Activated naive CD8-positive, alpha-beta T cell treated with anti-CD3 and anti-CD28 coated beads, Interleukin-2, amount 50 U/mL, for 24 hours (primary cell): ENCODE measurements at regions not wholly inside any gene's neighbourhood (a gene's known extent, or its start where the extent isn't known, plus 50 kb on each side); places are given as distances from the start of the nearest gene placed in this dataset.
A peak's percentile ranks its signal among the peaks of the same experiment; 100 is the strongest.

Source experiments
- ATAC-seq: fragments of 150-1000 bp; cut with Tn5 transposase; one replicate; pipeline ENCODE4 v1.10.0; 2021
- DNase-seq: peaks from one replicate; pipeline ENCODE4 v3.0.0; 2021
- H3K27ac Mint-ChIP-seq: one replicate; pipeline ENCODE4 v1.8.0; 2021; ENCODE audit warnings: mild to moderate bottlenecking, mixed read lengths
- H3K27me3 Mint-ChIP-seq: one replicate; pipeline ENCODE4 v1.8.0; 2021; ENCODE audit warnings: mixed read lengths
- H3K36me3 Mint-ChIP-seq: one replicate; pipeline ENCODE4 v1.8.0; 2021; ENCODE audit warnings: low read depth, mixed read lengths
- H3K4me1 Mint-ChIP-seq: one replicate; pipeline ENCODE4 v1.8.0; 2021; ENCODE audit warnings: mixed read lengths
- H3K4me3 Mint-ChIP-seq: one replicate; pipeline ENCODE4 v1.8.0; 2021; ENCODE audit warnings: mild to moderate bottlenecking, moderate library complexity, mixed read lengths
- H3K9me3 Mint-ChIP-seq: one replicate; pipeline ENCODE4 v1.8.0; 2021; ENCODE audit warnings: mixed read lengths

DNA sequence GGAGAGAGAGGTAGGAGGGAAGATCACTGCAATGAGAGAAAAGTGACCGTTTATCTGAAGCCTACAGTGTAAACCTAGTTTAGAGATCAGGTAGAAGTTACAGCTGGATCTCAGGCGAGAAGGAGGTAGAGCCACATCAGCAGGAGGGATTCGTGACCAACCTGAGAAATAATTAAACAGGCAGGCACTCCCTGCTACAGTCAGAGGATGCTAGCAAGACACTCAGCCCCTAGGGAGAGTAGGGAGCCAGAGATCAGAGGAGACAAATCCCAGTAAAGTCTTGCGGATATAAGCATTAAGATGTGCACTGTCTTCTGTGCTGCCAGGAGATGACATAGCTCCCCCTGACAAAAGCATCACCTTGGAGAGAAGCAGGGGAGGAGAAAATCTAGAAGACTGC is 629.1 kb upstream of the SLC39A10 start:
- H3K27me3 Mint-ChIP-seq, result no peaks in the 10 kb centered on the region
- H3K9me3 Mint-ChIP-seq, result no peaks in the 10 kb centered on the region
- no peak overlapping the region for H3K27ac Mint-ChIP-seq
- DNase-seq (no peak), ATAC-seq (no peak)
- no peak overlapping the region for H3K4me3 Mint-ChIP-seq
- H3K36me3 Mint-ChIP-seq, result no peaks in the 10 kb centered on the region
- H3K4me1 Mint-ChIP-seq, result no peaks in the 10 kb centered on the region

DNA sequence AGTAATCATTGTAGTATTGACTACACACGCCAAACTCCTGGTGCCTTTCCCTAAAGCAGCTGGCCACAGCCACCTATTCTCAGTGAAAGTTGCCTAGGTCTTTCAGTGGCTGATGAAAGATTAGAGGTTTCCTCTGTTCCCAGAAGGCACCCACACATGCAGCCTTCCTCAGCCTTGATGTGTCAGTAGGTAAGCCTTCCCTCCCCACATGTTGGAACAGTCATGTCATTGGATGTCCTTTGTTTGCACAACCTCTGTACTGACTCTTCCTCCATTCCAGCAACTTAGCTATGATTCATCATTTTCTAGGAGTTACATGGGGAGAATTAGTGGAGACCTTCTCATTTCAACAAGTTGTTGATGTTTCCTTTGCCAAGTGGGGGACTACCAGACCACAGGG is 630.8 kb upstream of the SLC39A10 start:
- Mint-ChIP-seq H3K36me3 (no peaks in the 10 kb centered on the region), H3K4me3 (no peak overlapping the region), H3K4me1 (peaks cover 8% of the 10 kb centered on the region), H3K27me3 (no peaks in the 10 kb centered on the region), H3K27ac (no peak overlapping the region), H3K9me3 (no peaks in the 10 kb centered on the region)
- ATAC-seq (peak; percentile 20), DNase-seq (no peak)

DNA sequence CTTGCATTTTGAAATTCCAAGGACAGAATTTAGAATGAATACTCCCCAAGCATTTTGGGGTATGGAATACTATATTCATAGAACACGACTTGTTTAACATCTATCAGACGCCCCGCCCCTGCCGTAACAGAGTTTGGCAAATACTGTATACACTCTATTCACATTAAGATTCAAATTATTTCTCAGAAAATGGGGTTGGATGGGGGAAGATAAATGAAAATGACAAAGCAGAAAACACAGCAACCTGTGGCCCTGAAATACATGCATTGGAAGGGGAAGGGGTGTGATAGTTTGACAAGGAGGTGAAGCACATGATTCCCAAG is 634.6 kb upstream of the SLC39A10 start:
- Mint-ChIP-seq H3K4me1 (peaks cover 8% of the 10 kb centered on the region), H3K4me3 (no peak overlapping the region), H3K27ac (no peak overlapping the region), H3K36me3 (no peaks in the 10 kb centered on the region), H3K9me3 (no peaks in the 10 kb centered on the region), H3K27me3 (no peaks in the 10 kb centered on the region)
- DNase-seq (no peak), ATAC-seq (no peak)

DNA sequence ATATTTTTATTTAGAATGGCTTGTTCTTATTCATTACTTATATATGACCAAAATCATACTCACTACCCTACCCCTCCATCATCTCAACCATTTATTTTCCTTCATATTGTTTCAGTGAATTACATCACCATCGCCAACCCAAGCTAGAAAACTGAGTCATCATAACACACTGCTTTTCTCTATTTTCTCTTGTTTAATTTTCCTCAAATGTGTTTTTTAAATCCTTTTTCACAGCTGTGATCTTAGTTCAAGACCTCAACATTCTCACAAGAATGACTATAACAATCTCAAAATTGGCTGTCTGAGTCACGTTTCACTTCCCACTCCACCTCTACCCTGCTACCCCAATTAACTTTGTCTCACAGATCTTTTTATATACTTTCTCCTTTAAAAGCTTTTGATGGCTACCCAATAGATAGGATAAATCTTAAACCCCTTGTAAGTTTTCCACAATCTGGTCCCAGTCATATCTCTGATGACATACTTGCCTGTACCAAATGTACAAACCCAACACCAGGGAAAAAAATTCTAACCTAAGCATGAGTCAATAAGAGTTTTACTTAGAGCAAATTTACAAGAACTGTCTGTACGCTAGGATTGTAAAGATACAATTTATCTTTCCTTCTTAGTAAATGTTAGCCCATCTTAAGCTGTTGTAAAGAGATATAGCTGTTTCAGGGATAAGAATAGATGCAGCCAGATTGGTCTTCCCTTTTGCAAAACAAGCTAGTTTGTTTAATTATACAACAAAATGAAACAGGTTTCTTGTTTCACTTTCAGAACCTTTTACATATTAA is 635.1 kb upstream of the SLC39A10 start:
- no peak overlapping the region for H3K4me3 Mint-ChIP-seq
- no peaks in the 10 kb centered on the region for H3K9me3 Mint-ChIP-seq
- H3K27me3 Mint-ChIP-seq, result no peaks in the 10 kb centered on the region
- no peak for DNase-seq
- no peaks in the 10 kb centered on the region for H3K36me3 Mint-ChIP-seq
- H3K27ac Mint-ChIP-seq, result no peak overlapping the region
- H3K4me1 Mint-ChIP-seq, result peaks cover 8% of the 10 kb centered on the region
- no peak for ATAC-seq

DNA sequence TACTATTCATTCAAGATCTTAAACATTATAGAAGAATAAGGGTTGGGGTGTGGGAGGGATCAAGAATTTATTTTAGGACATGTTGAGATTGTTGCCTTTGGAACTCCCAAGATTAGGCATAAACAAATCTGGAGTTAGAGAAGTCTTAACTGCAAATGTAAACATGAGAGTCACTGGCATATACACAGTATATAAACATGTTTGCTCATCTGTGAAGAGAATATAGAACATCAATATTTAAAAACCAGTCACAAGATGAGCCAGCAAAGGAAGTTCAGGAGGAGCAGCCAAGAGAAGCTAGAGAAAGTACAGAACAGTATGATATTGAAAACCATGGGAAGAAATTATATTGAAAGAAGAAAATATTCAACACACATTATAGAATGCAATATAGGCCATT is 638.6 kb upstream of the SLC39A10 start:
- no peak for DNase-seq
- ATAC-seq, result no peak
- Mint-ChIP-seq H3K27ac (no peak overlapping the region), H3K4me3 (no peak overlapping the region), H3K9me3 (no peaks in the 10 kb centered on the region), H3K4me1 (peaks cover 8% of the 10 kb centered on the region), H3K27me3 (no peaks in the 10 kb centered on the region), H3K36me3 (no peaks in the 10 kb centered on the region)

DNA sequence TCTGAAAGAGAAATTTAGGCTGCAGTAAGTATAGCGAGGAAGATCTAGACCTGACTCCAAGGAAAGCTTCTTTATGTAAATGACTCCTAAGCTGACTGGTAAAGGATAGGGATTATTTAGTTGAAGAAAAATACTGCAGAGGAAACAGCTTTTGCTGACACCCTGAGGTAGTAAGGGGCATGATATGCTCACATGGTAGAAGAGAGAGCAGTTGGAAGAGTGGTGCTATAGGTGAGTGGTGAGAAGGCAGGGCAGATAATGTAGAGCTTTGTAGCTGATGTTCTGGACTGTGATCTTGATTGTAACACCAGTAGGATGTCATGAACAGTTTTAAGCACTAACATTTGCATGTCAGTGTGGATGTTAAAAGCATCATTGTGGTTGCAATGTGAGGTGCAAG is 639.1 kb upstream of the SLC39A10 start:
- no peaks in the 10 kb centered on the region for H3K27me3 Mint-ChIP-seq
- no peaks in the 10 kb centered on the region for H3K9me3 Mint-ChIP-seq
- H3K36me3 Mint-ChIP-seq, result no peaks in the 10 kb centered on the region
- H3K4me3 Mint-ChIP-seq, result no peak overlapping the region
- ATAC-seq (no peak), DNase-seq (no peak)
- no peak overlapping the region for H3K27ac Mint-ChIP-seq
- H3K4me1 Mint-ChIP-seq, result peaks cover 8% of the 10 kb centered on the region

DNA sequence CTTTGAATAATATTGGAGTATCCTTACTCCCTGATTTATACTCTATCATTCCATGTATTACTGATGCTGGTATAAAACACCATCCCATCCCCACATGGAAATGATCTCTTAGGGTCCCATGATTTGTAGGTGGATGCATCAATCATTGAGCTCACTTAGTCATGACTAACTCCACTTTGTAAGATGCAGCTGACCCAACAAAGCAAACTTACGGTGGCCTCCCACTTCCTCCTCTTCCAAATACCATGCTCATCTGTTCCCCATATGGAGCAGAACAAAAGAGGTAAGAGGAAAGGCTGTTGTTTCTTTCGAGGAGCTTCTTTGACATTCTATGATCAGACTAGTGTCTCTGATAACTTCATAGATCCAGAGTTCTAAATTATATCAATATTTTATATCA is 640.2 kb upstream of the SLC39A10 start:
- DNase-seq, result no peak
- peaks cover 1% of the 10 kb centered on the region for H3K4me1 Mint-ChIP-seq
- H3K36me3 Mint-ChIP-seq, result no peaks in the 10 kb centered on the region
- ATAC-seq, result no peak
- no peak overlapping the region for H3K27ac Mint-ChIP-seq
- H3K9me3 Mint-ChIP-seq, result no peaks in the 10 kb centered on the region
- H3K4me3 Mint-ChIP-seq, result no peak overlapping the region
- no peaks in the 10 kb centered on the region for H3K27me3 Mint-ChIP-seq

DNA sequence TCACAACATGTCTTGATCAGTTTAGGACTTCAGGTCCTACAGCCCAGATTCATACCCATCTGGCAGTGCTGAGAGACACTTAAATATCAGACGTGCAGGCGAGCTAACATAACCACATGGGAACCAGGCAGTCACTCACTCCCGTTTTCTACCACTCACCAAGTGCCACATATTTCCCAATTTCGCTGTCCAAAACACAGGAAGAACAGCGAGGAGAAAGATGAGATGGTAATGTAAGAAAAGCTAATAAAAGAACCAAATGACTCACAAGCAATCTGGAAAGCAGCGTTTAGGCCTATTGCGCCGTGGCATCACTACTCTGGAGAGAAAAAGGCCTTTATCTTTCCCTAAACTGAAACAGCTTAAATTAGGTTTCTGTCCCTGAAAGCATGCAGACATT is 647.8 kb upstream of the SLC39A10 start:
- Mint-ChIP-seq H3K27ac (no peak overlapping the region), H3K36me3 (no peaks in the 10 kb centered on the region), H3K9me3 (no peaks in the 10 kb centered on the region), H3K4me3 (no peak overlapping the region), H3K27me3 (no peaks in the 10 kb centered on the region), H3K4me1 (no peaks in the 10 kb centered on the region)
- ATAC-seq (no peak), DNase-seq (no peak)

DNA sequence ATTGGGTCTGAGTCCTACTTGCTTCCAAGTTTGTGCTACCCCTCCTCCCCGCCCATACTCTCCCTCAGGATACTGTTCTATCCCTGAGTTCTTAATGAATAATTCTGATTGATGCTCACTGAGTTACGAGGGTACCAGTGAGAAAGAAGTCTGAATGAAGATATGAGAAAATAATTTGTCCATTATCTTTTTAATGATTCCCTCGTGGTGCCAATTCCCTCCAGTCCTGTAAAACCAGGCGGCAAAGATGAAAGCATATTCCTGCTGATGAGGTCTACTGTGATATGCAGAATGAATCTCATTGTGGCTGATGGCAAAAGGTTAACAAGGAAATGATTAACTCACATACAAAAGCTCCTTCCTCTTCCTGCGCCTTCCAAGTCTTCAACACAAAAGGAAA is 650.2 kb upstream of the SLC39A10 start:
- Mint-ChIP-seq H3K4me3 (no peak overlapping the region), H3K27me3 (no peaks in the 10 kb centered on the region), H3K27ac (no peak overlapping the region), H3K9me3 (no peaks in the 10 kb centered on the region), H3K36me3 (no peaks in the 10 kb centered on the region), H3K4me1 (no peaks in the 10 kb centered on the region)
- ATAC-seq (no peak), DNase-seq (no peak)

DNA sequence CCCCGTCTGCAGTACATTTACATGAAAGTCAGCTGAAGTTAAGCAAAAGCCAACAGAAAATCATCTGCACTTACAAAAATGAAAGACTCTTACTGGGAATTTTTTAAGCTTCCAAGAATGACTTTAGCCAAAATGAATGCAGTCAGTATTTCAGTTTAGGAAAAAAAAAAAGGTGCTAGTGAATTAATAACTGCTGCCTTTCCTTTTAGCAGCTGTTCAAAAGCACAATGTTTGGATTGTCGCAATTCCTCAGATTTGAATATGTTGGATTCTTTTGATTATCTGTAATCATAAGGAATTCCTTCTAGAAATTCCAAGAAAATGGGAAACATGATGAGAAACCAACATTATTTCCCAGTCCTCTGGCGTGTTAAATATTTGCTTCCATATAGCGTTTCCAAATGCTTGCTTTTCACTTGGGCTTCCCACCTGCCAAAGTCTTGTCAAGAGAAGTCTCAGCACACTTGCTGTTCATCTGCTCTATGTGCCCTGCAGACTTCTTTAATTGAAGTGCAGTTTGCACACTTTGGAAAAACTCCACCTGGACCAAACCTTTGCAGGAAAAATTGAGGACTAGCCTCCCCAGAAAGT is 653.0 kb upstream of the SLC39A10 start:
- H3K27ac Mint-ChIP-seq, result no peak overlapping the region
- no peak overlapping the region for H3K4me3 Mint-ChIP-seq
- DNase-seq (no peak), ATAC-seq (no peak)
- peaks cover 2% of the 10 kb centered on the region for H3K27me3 Mint-ChIP-seq
- H3K4me1 Mint-ChIP-seq, result no peaks in the 10 kb centered on the region
- no peaks in the 10 kb centered on the region for H3K9me3 Mint-ChIP-seq
- no peaks in the 10 kb centered on the region for H3K36me3 Mint-ChIP-seq

DNA sequence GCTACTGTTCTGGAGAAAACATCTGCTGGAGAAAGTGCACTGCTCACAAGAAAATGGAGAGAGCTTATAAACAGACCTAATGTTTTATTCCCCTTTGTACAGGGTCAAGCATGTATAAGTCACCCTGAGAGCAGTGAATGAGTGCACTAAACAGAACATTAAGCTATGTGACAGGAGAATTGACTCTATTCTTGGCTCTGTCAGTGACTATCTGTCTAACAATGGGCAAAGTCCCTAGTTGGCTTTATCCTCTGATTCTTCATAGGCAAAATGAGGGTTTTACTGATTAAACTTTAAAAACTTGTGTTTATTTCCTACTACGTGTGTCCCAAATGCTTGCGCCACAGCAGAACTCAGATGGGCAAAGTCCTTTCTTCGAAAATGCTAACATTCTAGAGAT is 655.1 kb upstream of the SLC39A10 start:
- no peaks in the 10 kb centered on the region for H3K36me3 Mint-ChIP-seq
- H3K27ac Mint-ChIP-seq, result no peak overlapping the region
- H3K4me3 Mint-ChIP-seq, result no peak overlapping the region
- H3K9me3 Mint-ChIP-seq, result no peaks in the 10 kb centered on the region
- H3K4me1 Mint-ChIP-seq, result no peaks in the 10 kb centered on the region
- no peak for DNase-seq
- no peak for ATAC-seq
- H3K27me3 Mint-ChIP-seq, result peaks cover 2% of the 10 kb centered on the region

DNA sequence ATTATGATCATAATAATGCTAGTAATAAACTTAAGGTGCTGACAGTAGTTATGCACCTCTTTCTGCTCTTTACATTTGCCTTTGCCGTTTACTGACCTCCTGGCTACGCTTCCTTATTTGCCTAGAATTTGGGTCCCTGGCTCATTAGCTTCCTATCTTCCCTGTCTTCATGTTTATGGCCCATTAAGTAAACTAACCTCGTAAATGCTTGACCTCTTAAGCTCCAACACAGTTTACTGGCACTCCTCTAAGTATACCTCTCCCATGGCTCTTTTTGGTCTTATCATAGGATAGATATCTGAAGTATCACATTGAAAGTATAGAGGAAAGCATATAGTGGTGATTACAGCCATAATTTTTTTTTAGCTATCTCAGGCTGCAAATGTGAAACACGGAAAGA is 657.3 kb upstream of the SLC39A10 start:
- H3K9me3 Mint-ChIP-seq, result no peaks in the 10 kb centered on the region
- H3K4me3 Mint-ChIP-seq, result no peak overlapping the region
- no peaks in the 10 kb centered on the region for H3K36me3 Mint-ChIP-seq
- no peak for DNase-seq
- H3K27me3 Mint-ChIP-seq, result peaks cover 2% of the 10 kb centered on the region
- H3K4me1 Mint-ChIP-seq, result no peaks in the 10 kb centered on the region
- ATAC-seq, result no peak
- H3K27ac Mint-ChIP-seq, result no peak overlapping the region

DNA sequence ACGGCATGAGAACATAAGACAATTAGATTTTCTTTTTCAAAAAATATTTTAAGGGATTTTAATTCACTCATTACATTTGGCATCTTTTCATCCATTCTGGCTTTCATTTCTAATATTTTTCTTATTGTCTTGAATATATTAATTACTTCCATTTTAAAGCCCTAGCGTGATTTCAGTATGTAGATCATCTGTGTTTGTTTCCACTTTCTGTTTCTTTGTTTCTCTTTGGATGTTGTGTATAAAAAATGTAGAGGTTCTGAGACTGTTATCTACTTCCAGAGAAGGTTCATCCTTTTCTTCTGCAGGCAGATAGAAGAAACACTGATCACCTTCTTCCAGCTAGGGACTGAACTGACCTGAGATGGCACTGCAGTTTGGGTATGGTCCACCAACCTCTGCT is 664.4 kb upstream of the SLC39A10 start:
- ATAC-seq (no peak), DNase-seq (no peak)
- no peaks in the 10 kb centered on the region for H3K36me3 Mint-ChIP-seq
- H3K4me1 Mint-ChIP-seq, result no peaks in the 10 kb centered on the region
- no peaks in the 10 kb centered on the region for H3K27me3 Mint-ChIP-seq
- no peak overlapping the region for H3K27ac Mint-ChIP-seq
- H3K4me3 Mint-ChIP-seq, result no peak overlapping the region
- H3K9me3 Mint-ChIP-seq, result no peaks in the 10 kb centered on the region

DNA sequence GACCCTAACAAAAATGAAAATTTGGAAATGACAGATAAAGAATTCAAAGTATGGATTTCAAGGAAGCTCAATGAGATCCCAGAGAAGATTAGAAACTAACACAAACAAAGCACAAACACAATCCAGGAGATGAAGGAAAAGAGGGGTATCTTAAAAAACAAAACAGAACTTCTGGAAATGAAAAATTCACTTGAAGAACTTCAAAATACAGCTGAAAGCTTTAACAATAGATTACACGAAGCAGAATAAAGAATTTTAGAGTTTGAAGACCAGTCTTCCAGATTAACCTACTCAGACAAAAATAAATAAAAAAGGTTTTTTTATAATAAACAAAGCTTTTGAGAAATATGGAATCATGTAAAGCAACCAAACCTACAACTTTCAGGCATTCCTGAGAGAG is 671.8 kb upstream of the SLC39A10 start:
- no peak for ATAC-seq
- H3K4me1 Mint-ChIP-seq, result peaks cover 3% of the 10 kb centered on the region
- H3K27me3 Mint-ChIP-seq, result no peaks in the 10 kb centered on the region
- peaks cover 39% of the 10 kb centered on the region for H3K9me3 Mint-ChIP-seq
- no peak for DNase-seq
- no peaks in the 10 kb centered on the region for H3K36me3 Mint-ChIP-seq
- H3K4me3 Mint-ChIP-seq, result no peak overlapping the region
- no peak overlapping the region for H3K27ac Mint-ChIP-seq

DNA sequence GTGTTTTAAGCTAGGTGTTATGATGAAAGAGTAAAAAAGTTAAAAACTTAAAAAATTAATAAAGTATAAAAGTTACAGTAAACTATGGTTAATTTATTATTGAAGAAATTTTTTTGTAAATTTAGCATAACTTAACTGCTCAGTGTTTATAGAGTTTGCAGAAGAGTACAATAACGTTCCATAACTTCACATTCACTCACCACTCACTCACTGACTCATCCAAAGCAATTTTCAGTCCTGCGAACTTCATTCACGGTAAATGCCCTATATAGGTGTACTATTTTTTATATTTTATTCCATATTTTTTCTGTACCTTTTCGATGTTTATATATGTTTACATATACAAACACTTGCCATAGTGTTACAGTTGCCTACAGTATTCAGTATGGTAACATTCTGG is 694.8 kb upstream of the SLC39A10 start:
- no peaks in the 10 kb centered on the region for H3K27me3 Mint-ChIP-seq
- H3K4me3 Mint-ChIP-seq, result no peak overlapping the region
- DNase-seq (no peak), ATAC-seq (no peak)
- H3K4me1 Mint-ChIP-seq, result no peaks in the 10 kb centered on the region
- peaks cover 3% of the 10 kb centered on the region for H3K36me3 Mint-ChIP-seq
- peaks cover 22% of the 10 kb centered on the region for H3K9me3 Mint-ChIP-seq
- H3K27ac Mint-ChIP-seq, result no peak overlapping the region

DNA sequence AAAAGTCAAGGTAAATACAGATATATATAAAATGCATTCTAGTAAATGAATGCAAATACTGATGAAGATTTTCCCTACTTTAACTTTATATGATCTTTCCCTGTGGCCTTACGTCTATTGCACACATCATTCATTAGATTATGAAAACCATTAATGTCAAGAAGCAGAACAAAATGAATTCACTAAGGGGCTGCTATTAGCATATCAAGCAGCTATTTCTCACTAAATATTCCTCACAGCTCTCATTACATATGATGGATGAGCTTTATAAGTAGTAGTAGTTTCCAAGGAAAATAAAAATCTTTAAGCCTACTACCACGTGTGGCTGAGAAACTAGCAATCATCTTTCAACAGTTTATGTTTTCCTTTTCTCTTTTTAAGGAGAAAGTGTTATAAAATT is 702.8 kb upstream of the SLC39A10 start:
- no peaks in the 10 kb centered on the region for H3K27me3 Mint-ChIP-seq
- H3K27ac Mint-ChIP-seq, result no peak overlapping the region
- ATAC-seq, result no peak
- DNase-seq, result no peak
- H3K4me1 Mint-ChIP-seq, result no peaks in the 10 kb centered on the region
- H3K9me3 Mint-ChIP-seq, result no peaks in the 10 kb centered on the region
- H3K36me3 Mint-ChIP-seq, result no peaks in the 10 kb centered on the region
- no peak overlapping the region for H3K4me3 Mint-ChIP-seq
